ENCODE measurements at regions not wholly inside any gene's neighbourhood (a gene's known extent, or its start where the extent isn't known, plus 50 kb on each side); places are given as distances from the start of the nearest gene placed in this dataset.

- TF ChIP-seq POLR2AphosphoS5 (IDR thresholded peaks at IDR 0.05; ENCODE audit: low read depth) (no peak), REST (IDR thresholded peaks at IDR 0.05; ENCODE audit: unreplicated experiment) (no peak), CTCF (conservative IDR thresholded peaks at IDR 0.05; ENCODE audit: low read depth in 2 of 2) (no peak), EZH2phosphoT487 (IDR thresholded peaks at IDR 0.05; ENCODE audit: unreplicated experiment) (no peak), EZH2 (IDR thresholded peaks at IDR 0.05; ENCODE audit: low read depth, unreplicated experiment) (no peak), JUNB (IDR thresholded peaks at IDR 0.05; ENCODE audit: unreplicated experiment) (no peak)
- TF ChIP-seq, protein P1, sequence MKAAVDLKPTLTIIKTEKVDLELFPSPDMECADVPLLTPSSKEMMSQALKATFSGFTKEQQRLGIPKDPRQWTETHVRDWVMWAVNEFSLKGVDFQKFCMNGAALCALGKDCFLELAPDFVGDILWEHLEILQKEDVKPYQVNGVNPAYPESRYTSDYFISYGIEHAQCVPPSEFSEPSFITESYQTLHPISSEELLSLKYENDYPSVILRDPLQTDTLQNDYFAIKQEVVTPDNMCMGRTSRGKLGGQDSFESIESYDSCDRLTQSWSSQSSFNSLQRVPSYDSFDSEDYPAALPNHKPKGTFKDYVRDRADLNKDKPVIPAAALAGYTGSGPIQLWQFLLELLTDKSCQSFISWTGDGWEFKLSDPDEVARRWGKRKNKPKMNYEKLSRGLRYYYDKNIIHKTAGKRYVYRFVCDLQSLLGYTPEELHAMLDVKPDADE (IDR thresholded peaks at IDR 0.05): no peak
Measured at GRCh38 chr2:189298038-189298437, 118.5 kb upstream of the COL5A2 start.

Measured in GM23338 (cell line).